NB4 (cell line): ENCODE measurements at regions not wholly inside any gene's neighbourhood (a gene's known extent, or its start where the extent isn't known, plus 50 kb on each side); places are given as distances from the start of the nearest gene placed in this dataset.

Source experiments
- CTCF ChIP-seq: IDR thresholded peaks from one replicate; pipeline ENCODE4 v1.5.1; 2012; ENCODE audit warnings: low read depth, low read length
- POLR2A ChIP-seq: IDR thresholded peaks from 2 replicates; pipeline ENCODE4 v1.6.1; 2011; ENCODE audit warnings: mild to moderate bottlenecking; ENCODE audit not compliant: insufficient read length; ENCODE audit errors: extremely low read depth
- TF ChIP-seq, protein P1 (sequence below): IDR thresholded peaks from 2 replicates; pipeline ENCODE4 v1.6.1; 2011; ENCODE audit warnings: low read depth, low read length

DNA sequence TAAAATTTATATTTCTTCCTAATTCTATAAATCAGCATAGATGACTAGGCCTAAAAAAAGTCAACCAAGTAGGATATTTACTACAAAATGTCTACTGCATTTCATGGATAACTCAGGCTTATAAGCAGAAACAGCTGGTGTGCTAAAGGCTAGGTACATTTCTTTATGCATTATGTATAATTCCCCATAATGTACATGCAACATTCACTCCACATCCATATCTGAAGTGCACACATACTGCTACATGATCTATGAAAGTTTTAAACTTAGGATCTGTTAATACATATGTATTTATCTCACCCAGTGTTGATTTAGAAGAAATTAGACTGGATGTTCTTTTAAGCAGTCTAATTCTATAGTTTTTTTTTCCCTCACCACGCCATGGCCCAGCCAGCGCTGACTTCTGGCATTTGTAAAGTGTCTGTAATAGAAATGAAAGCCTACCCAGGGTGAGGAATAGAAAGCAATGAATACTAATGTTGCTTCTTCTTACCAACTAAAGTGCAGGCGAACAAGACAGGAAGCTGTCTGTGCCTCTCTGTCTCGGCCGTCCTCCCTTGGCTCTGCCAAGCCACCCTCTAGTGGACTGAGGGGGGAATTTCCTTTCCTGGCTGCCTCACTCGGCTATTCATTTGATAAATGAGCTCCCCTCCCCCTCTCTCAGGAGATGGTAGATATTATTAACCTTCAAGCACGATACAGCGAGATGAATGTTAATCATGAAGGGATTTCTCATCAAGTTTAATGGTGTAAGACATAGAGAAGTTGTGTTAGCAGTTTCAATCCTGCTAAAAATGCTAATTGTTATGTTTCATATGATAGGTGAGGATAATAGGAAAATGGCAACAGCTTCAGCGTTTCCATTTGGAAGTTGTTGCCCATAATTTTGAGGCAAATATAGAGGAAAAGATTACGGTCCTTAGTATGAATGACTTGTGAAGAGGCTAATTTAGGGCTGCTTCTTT is 384.5 kb downstream of the MTX2 start:
- TF ChIP-seq CTCF, result peak; percentile 88
- TF ChIP-seq, protein P1, sequence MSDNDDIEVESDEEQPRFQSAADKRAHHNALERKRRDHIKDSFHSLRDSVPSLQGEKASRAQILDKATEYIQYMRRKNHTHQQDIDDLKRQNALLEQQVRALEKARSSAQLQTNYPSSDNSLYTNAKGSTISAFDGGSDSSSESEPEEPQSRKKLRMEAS, result no peak
- TF ChIP-seq POLR2A, result no peak
